UCSD-AML1 (cell line): ENCODE measurements at regions not wholly inside any gene's neighbourhood (a gene's known extent, or its start where the extent isn't known, plus 50 kb on each side); places are given as distances from the start of the nearest gene placed in this dataset.
A peak's percentile ranks its signal among the peaks of the same experiment; 100 is the strongest.
"Not testable (repeated sequence)": the region's sequence is repeated elsewhere in the genome, so short reads cannot be mapped to it uniquely, and the experiment has no call there.

Experiments used
- DNase-seq: peaks from one replicate; lab custom pipeline; 2025; ENCODE audit not compliant: unreplicated experiment; lab: John Stamatoyannopoulos, UW

GRCh38 chr15:66882251-66883020 is 180.4 kb downstream of the SMAD6 start:
- DNase-seq, result no peak

GRCh38 chr15:66883284-66883911 is 181.4 kb downstream of the SMAD6 start:
- DNase-seq, result peak; percentile 60

GRCh38 chr15:66884115-66884622 is 181.2 kb upstream of the SMAD3 start:
- DNase-seq, result no peak

GRCh38 chr15:66884661-66885237 is 180.7 kb upstream of the SMAD3 start:
- DNase-seq, result no peak

- no peak for DNase-seq
Measured at GRCh38 chr15:66885281-66885915, 180.0 kb upstream of the SMAD3 start.

- no peak for DNase-seq
Measured at GRCh38 chr15:66886241-66886675, 179.1 kb upstream of the SMAD3 start.

GRCh38 chr15:66886686-66887273 is 178.6 kb upstream of the SMAD3 start:
- no peak for DNase-seq

- not testable (repeated sequence) for DNase-seq
Measured at GRCh38 chr15:66889298-66889697, 176.1 kb upstream of the SMAD3 start.

- no peak for DNase-seq
Measured at GRCh38 chr15:66891776-66892175, 173.6 kb upstream of the SMAD3 start.

GRCh38 chr15:66893294-66893693 is 172.1 kb upstream of the SMAD3 start:
- no peak for DNase-seq

- no peak for DNase-seq
Measured at GRCh38 chr15:66894363-66894762, 171.0 kb upstream of the SMAD3 start.

GRCh38 chr15:66894986-66895780 is 170.2 kb upstream of the SMAD3 start:
- no peak for DNase-seq

GRCh38 chr15:66895794-66896453 is 169.5 kb upstream of the SMAD3 start:
- DNase-seq, result no peak

GRCh38 chr15:66896611-66897010 is 168.8 kb upstream of the SMAD3 start:
- no peak for DNase-seq

GRCh38 chr15:66897416-66897815 is 168.0 kb upstream of the SMAD3 start:
- DNase-seq, result no peak

- DNase-seq, result no peak
Measured at GRCh38 chr15:66897971-66898370, 167.4 kb upstream of the SMAD3 start.

GRCh38 chr15:66898656-66899386 is 166.6 kb upstream of the SMAD3 start:
- no peak for DNase-seq

- no peak for DNase-seq
Measured at GRCh38 chr15:66899555-66900350, 165.6 kb upstream of the SMAD3 start.
